IMR-90 (cell line): ENCODE measurements at regions not wholly inside any gene's neighbourhood (a gene's known extent, or its start where the extent isn't known, plus 50 kb on each side); places are given as distances from the start of the nearest gene placed in this dataset.

Experiments
- ATAC-seq: fragments of 200-7000 bp; cut with Tn5 transposase; 2 replicates; pipeline ENCODE4 v1.9.1; 2020; ENCODE audit warnings: low read depth, mild to moderate bottlenecking, moderate library complexity
- BruUV-seq: library from RNA; stranded (reverse); fragments of 400-500 nt; replicated peaks from 2 replicates; lab custom pipeline; 2021; lab: Mats Ljungman, UMichigan
- CTCF ChIA-PET: fragments of 300-600 bp; formaldehyde crosslinking; extraction: SDS; loops from one replicate; lab custom pipeline; 2021; ENCODE audit warnings: antibody characterized with exemption; lab: Yijun Ruan, JAX
- POLR2A ChIA-PET: fragments of 300-600 bp; sonication (Branson Sonifier 250); formaldehyde crosslinking; loops from one replicate; lab custom pipeline; 2022; ENCODE audit warnings: antibody characterized with exemption; ENCODE audit not compliant: unreplicated experiment; lab: Charles Lee
- DNase-seq: peaks from one replicate; pipeline ENCODE4 v3.0.0; 2013
- H2AFZ ChIP-seq: replicated peaks from 2 replicates; pipeline ENCODE3; 2013; ENCODE audit warnings: low read length, mild to moderate bottlenecking; ENCODE audit not compliant: poor library complexity
- H2AK5ac ChIP-seq: 2 replicates; pipeline ENCODE4 v1.6.1; 2013; ENCODE audit warnings: low read depth, low read length, inconsistent platforms
- H2AK9ac ChIP-seq: replicated peaks from 2 replicates; pipeline ENCODE3; 2013; ENCODE audit warnings: mild to moderate bottlenecking, low read depth, low read length, moderate library complexity; ENCODE audit not compliant: poor library complexity
- H2BK120ac ChIP-seq: 2 replicates; pipeline ENCODE4 v1.6.1; 2013; ENCODE audit warnings: low read depth, low read length, inconsistent platforms
- H2BK15ac ChIP-seq: 3 replicates; pipeline ENCODE4 v1.6.1; 2013; ENCODE audit warnings: low read depth, low read length, inconsistent platforms
- H2BK20ac ChIP-seq: 2 replicates; pipeline ENCODE4 v1.6.1; 2013; ENCODE audit warnings: low read depth, mild to moderate bottlenecking, inconsistent platforms, low read length, moderate library complexity
- H2BK5ac ChIP-seq: 2 replicates; pipeline ENCODE4 v1.6.1; 2013; ENCODE audit warnings: mild to moderate bottlenecking, low read depth, low read length, inconsistent platforms; ENCODE audit not compliant: poor library complexity, severe bottlenecking
- H3K14ac ChIP-seq: replicated peaks from 2 replicates; pipeline ENCODE4 v1.6.1; 2013; ENCODE audit warnings: low read depth, low read length, inconsistent platforms
- H3K18ac ChIP-seq: 2 replicates; pipeline ENCODE4 v1.6.1; 2013; ENCODE audit warnings: low read depth, low read length, control low read depth
- H3K23ac ChIP-seq: 2 replicates; pipeline ENCODE4 v1.6.1; 2013; ENCODE audit warnings: low read depth, low read length, inconsistent platforms
- H3K27ac ChIP-seq: 2 replicates; pipeline ENCODE4 v1.5.1; 2013; ENCODE audit warnings: mild to moderate bottlenecking, control low read depth, low read length; ENCODE audit not compliant: insufficient read depth
- H3K27me3 ChIP-seq: 2 replicates; pipeline ENCODE4 v1.6.1; 2013; ENCODE audit warnings: low read length; ENCODE audit not compliant: control insufficient read depth, insufficient read depth
- H3K36me3 ChIP-seq: 2 replicates; pipeline ENCODE4 v1.6.1; 2013; ENCODE audit warnings: low read length, mixed read lengths; ENCODE audit not compliant: control insufficient read depth, insufficient read depth
- H3K4ac ChIP-seq: 2 replicates; pipeline ENCODE4 v1.6.1; 2013; ENCODE audit warnings: low read depth, low read length, inconsistent platforms
- H3K4me1 ChIP-seq: 2 replicates; pipeline ENCODE4 v1.6.1; 2013; ENCODE audit warnings: low read length, mixed read lengths; ENCODE audit not compliant: control insufficient read depth, insufficient read depth
- H3K4me2 ChIP-seq: 2 replicates; pipeline ENCODE4 v1.6.1; 2013; ENCODE audit warnings: low read depth, mild to moderate bottlenecking, control low read depth, low read length, moderate library complexity
- H3K4me3 ChIP-seq: 2 replicates; pipeline ENCODE4 v1.5.1; 2013; ENCODE audit warnings: low read depth, mild to moderate bottlenecking, control low read depth, low read length, moderate library complexity; ENCODE audit not compliant: insufficient read depth
- H3K56ac ChIP-seq: 2 replicates; pipeline ENCODE4 v1.6.1; 2013; ENCODE audit warnings: low read length, inconsistent platforms; ENCODE audit not compliant: insufficient read depth; ENCODE audit errors: extremely low read depth
- H3K79me1 ChIP-seq, 2 experiments: 2 replicates each; pipeline ENCODE4 v1.6.1; 2013; ENCODE audit warnings: low read length in 2 of 2, inconsistent platforms in 1 of 2, low read depth in 1 of 2
- H3K9ac ChIP-seq: 2 replicates; pipeline ENCODE4 v1.6.1; 2013; ENCODE audit warnings: low read depth, low read length, control low read depth
- H3K9me1 ChIP-seq: 2 replicates; pipeline ENCODE4 v1.6.1; 2013; ENCODE audit warnings: low read length, inconsistent platforms; ENCODE audit not compliant: insufficient read depth
- H3K9me3 ChIP-seq: 2 replicates; pipeline ENCODE4 v1.6.1; 2013; ENCODE audit warnings: low read length; ENCODE audit not compliant: control insufficient read depth, insufficient read depth
- H4K20me1 ChIP-seq: 2 replicates; pipeline ENCODE4 v1.6.1; 2013; ENCODE audit warnings: low read length, inconsistent platforms; ENCODE audit not compliant: insufficient read depth
- H4K5ac ChIP-seq: 2 replicates; pipeline ENCODE4 v1.6.1; 2013; ENCODE audit warnings: mild to moderate bottlenecking, low read depth, low read length, control low read depth
- H4K8ac ChIP-seq, 2 experiments: 2 replicates each; pipeline ENCODE4 v1.6.1; 2013; ENCODE audit warnings: low read depth in 2 of 2, low read length in 2 of 2, control low read depth in 1 of 2, inconsistent platforms in 1 of 2
- H4K91ac ChIP-seq: 2 replicates; pipeline ENCODE4 v1.6.1; 2013; ENCODE audit warnings: low read depth, low read length, inconsistent platforms; ENCODE audit not compliant: insufficient read depth
- CEBPB ChIP-seq: IDR thresholded peaks from 2 replicates; pipeline ENCODE4 v1.6.1; 2012; ENCODE audit warnings: low read depth, low read length, improper control_type of control experiment
- CHD1 ChIP-seq: IDR thresholded peaks from 2 replicates; pipeline ENCODE4 v1.6.1; 2012; ENCODE audit warnings: low read depth, low read length, improper control_type of control experiment
- FOS ChIP-seq: fragments of 150-350 bp; IDR thresholded peaks from 2 replicates; pipeline ENCODE4 v1.6.1; 2016; ENCODE audit warnings: low read depth, low read length
- NFE2L2 ChIP-seq: fragments of 150-350 bp; IDR thresholded peaks from 2 replicates; pipeline ENCODE4 v1.6.1; 2016; ENCODE audit warnings: low read depth, mild to moderate bottlenecking, low read length
- POLR2A ChIP-seq: IDR thresholded peaks from 2 replicates; pipeline ENCODE4 v1.6.1; 2012; ENCODE audit warnings: mild to moderate bottlenecking, low read depth, low read length
- RCOR1 ChIP-seq: IDR thresholded peaks from 2 replicates; pipeline ENCODE4 v1.6.1; 2012; ENCODE audit warnings: mild to moderate bottlenecking, low read length, improper control_type of control experiment; ENCODE audit not compliant: insufficient replicate concordance
- RFX5 ChIP-seq: IDR thresholded peaks from 2 replicates; pipeline ENCODE4 v1.8.0; 2012; ENCODE audit warnings: low read depth, mild to moderate bottlenecking, low read length, moderate library complexity
- SMC3 ChIP-seq: fragments of 150-350 bp; IDR thresholded peaks from 2 replicates; pipeline ENCODE4 v1.6.1; 2016; ENCODE audit warnings: low read depth, mild to moderate bottlenecking, antibody characterized with exemption, low read length, moderate library complexity
- whole genome bisulfite sequencing, 2 experiments: methylation state at CpG; one replicate each; pipeline versions ENCODE4 v1.1.5 to v1.1.7; 2013; ENCODE audit warnings: missing lambda C conversion rate in 2 of 2; ENCODE audit not compliant: insufficient read length in 1 of 2; ENCODE audit errors: extremely low coverage in 2 of 2; 5-methylcytosine and 5-hydroxymethylcytosine counted together
- dilution Hi-C: fragments of 300-500 bp; cut with HindIII; formaldehyde crosslinking; loops from one replicate; pipeline ENCODE4 v1.14.3; 2018; ENCODE audit warnings: low sequenced_read_pairs; ENCODE audit not compliant: unreplicated experiment
- in situ Hi-C: fragments of 300-500 bp; cut with MboI; formaldehyde crosslinking; loops from 3 replicates; pipeline ENCODE4 v1.14.3; 2019; ENCODE audit warnings: low sequenced_read_pairs, inconsistent platforms, mixed read lengths
- intact Hi-C: fragments of 100-400 bp; cut with micrococcal nuclease; formaldehyde crosslinking; loops from 2 replicates; pipeline ENCODE4 v1.10.0; 2022
- TF ChIP-seq, protein P1 (sequence below): fragments of 150-350 bp; IDR thresholded peaks from 2 replicates; pipeline ENCODE4 v1.6.1; 2016; ENCODE audit warnings: low read depth, mild to moderate bottlenecking, low read length, moderate library complexity, borderline replicate concordance

GRCh38 chr19:29154163-29154562 is 58.8 kb downstream of the UQCRFS1 start:
- Histone ChIP-seq H2AFZ (no peak overlapping the region), H4K5ac (no peak overlapping the region), H3K9ac (no peak overlapping the region), H3K4me1 (no peaks in the 10 kb centered on the region), H3K4me2 (no peak overlapping the region), H3K9me1 (no peaks in the 10 kb centered on the region), H2AK9ac (no peak overlapping the region), H3K36me3 (no peaks in the 10 kb centered on the region), H3K4me3 (no peak overlapping the region), H3K27ac (no peak overlapping the region), H3K23ac (no peak overlapping the region), H2BK120ac (no peak overlapping the region), H4K8ac (no peak overlapping the region), H3K14ac (no peak overlapping the region), H2BK15ac (no peak overlapping the region), H3K56ac (no peak overlapping the region), H2BK5ac (no peak overlapping the region), H4K91ac (no peak overlapping the region), H4K20me1 (no peaks in the 10 kb centered on the region), H3K18ac (no peak overlapping the region), H3K9me3 (peaks cover 5% of the 10 kb centered on the region), H3K4ac (no peak overlapping the region), H2BK20ac (no peak overlapping the region), H3K27me3 (no peaks in the 10 kb centered on the region), H3K79me1 (no peaks in the 10 kb centered on the region), H2AK5ac (no peak overlapping the region)
- dilution Hi-C loops (no loop called here), in situ Hi-C loops (no loop called here), intact Hi-C loops (no loop called here)
- POLR2A ChIA-PET: no interaction called here
- no CpG with 5 or more reads among the region's 3 CpGs for WGBS, 2 experiments
- TF ChIP-seq CEBPB (no peak), POLR2A (no peak), NFE2L2 (no peak), FOS (no peak), RCOR1 (no peak), SMC3 (no peak), RFX5 (no peak), CHD1 (no peak)
- TF ChIP-seq, protein P1, sequence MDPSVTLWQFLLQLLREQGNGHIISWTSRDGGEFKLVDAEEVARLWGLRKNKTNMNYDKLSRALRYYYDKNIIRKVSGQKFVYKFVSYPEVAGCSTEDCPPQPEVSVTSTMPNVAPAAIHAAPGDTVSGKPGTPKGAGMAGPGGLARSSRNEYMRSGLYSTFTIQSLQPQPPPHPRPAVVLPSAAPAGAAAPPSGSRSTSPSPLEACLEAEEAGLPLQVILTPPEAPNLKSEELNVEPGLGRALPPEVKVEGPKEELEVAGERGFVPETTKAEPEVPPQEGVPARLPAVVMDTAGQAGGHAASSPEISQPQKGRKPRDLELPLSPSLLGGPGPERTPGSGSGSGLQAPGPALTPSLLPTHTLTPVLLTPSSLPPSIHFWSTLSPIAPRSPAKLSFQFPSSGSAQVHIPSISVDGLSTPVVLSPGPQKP: no peak
- no TSS peak for BruUV-seq
- ATAC-seq (no peak), DNase-seq (no peak)
- CTCF ChIA-PET: no interaction called here
